Putamen (tissue), 1 donor: ENCODE measurements at regions not wholly inside any gene's neighbourhood (a gene's known extent, or its start where the extent isn't known, plus 50 kb on each side); places are given as distances from the start of the nearest gene placed in this dataset.
"Not testable (repeated sequence)": the region's sequence is repeated elsewhere in the genome, so short reads cannot be mapped to it uniquely, and the experiment has no call there.

Source experiments
- DNase-seq: peaks from one replicate; pipeline ENCODE4 v3.0.0-alpha.2; 2016; ENCODE audit warnings: low spot score

GRCh38 chr9:78971540-78971939 is 600.2 kb upstream of the TLE4 start:
- no peak for DNase-seq

GRCh38 chr9:78972303-78972999 is 599.3 kb upstream of the TLE4 start:
- no peak for DNase-seq

- DNase-seq: no peak
Observed at GRCh38 chr9:78973907-78974306, 597.9 kb upstream of the TLE4 start.

GRCh38 chr9:78982849-78983248 is 588.9 kb upstream of the TLE4 start:
- DNase-seq: no peak

- DNase-seq: no peak
Observed at GRCh38 chr9:78985084-78985738, 586.6 kb upstream of the TLE4 start.

GRCh38 chr9:78986446-78986845 is 585.3 kb upstream of the TLE4 start:
- DNase-seq: no peak

- DNase-seq: no peak
Observed at GRCh38 chr9:78989031-78989658, 582.6 kb upstream of the TLE4 start.

- no peak for DNase-seq
Observed at GRCh38 chr9:78994471-78994870, 577.3 kb upstream of the TLE4 start.

- DNase-seq: not testable (repeated sequence)
Observed at GRCh38 chr9:78994974-78995373, 576.8 kb upstream of the TLE4 start.

- DNase-seq: no peak
Observed at GRCh38 chr9:78997296-78997695, 574.5 kb upstream of the TLE4 start.

GRCh38 chr9:79000230-79001002 is 571.3 kb upstream of the TLE4 start:
- DNase-seq: no peak

- no peak for DNase-seq
Observed at GRCh38 chr9:79001012-79001411, 570.8 kb upstream of the TLE4 start.

- DNase-seq: no peak
Observed at GRCh38 chr9:79003514-79003913, 568.3 kb upstream of the TLE4 start.

- DNase-seq: no peak
Observed at GRCh38 chr9:79004032-79004431, 567.7 kb upstream of the TLE4 start.

- DNase-seq: no peak
Observed at GRCh38 chr9:79006546-79006945, 565.2 kb upstream of the TLE4 start.

- no peak for DNase-seq
Observed at GRCh38 chr9:79007701-79008483, 563.9 kb upstream of the TLE4 start.

- no peak for DNase-seq
Observed at GRCh38 chr9:79008916-79009315, 562.8 kb upstream of the TLE4 start.

GRCh38 chr9:79011461-79011860 is 560.3 kb upstream of the TLE4 start:
- DNase-seq: no peak

- DNase-seq: no peak
Observed at GRCh38 chr9:79012561-79012960, 559.2 kb upstream of the TLE4 start.

GRCh38 chr9:79013715-79014610 is 557.8 kb upstream of the TLE4 start:
- DNase-seq: no peak
